ENCODE measurements at regions not wholly inside any gene's neighbourhood (a gene's known extent, or its start where the extent isn't known, plus 50 kb on each side); places are given as distances from the start of the nearest gene placed in this dataset.

DNA sequence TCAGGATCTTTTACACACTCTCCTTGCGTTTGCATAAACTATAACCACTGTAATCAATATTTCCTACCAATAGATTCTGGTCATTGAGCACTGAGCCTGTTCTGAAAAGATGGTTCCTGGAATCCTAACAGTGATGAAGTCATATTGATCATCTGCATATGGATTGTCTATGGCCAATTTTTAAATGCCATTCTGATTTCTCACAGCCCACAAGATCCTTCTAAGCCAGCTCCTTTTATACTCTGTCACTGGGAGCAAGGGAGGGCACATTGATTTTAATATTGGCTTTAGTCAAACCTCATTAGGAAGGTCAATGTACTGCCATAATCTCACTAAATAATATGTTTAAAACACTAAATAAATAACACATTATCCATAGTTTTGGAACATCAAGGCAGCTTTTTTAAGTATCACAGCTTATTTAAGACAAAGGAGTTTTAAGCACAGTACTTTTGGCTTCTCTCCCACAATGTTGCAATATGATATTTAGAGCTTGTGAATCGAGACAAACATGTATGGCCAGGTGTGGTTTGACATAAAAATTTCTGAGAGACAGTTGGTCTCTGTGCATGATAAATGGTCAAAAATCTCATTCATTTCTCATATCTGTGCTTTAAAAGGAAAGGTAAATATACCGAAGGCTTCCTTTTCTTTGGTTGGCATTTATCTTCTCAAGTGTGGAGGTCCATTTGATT, 267.3 kb downstream of the MTX2 start:
- TF ChIP-seq, protein P1, sequence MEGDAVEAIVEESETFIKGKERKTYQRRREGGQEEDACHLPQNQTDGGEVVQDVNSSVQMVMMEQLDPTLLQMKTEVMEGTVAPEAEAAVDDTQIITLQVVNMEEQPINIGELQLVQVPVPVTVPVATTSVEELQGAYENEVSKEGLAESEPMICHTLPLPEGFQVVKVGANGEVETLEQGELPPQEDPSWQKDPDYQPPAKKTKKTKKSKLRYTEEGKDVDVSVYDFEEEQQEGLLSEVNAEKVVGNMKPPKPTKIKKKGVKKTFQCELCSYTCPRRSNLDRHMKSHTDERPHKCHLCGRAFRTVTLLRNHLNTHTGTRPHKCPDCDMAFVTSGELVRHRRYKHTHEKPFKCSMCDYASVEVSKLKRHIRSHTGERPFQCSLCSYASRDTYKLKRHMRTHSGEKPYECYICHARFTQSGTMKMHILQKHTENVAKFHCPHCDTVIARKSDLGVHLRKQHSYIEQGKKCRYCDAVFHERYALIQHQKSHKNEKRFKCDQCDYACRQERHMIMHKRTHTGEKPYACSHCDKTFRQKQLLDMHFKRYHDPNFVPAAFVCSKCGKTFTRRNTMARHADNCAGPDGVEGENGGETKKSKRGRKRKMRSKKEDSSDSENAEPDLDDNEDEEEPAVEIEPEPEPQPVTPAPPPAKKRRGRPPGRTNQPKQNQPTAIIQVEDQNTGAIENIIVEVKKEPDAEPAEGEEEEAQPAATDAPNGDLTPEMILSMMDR (conservative IDR thresholded peaks at IDR 0.05 in 1 of 2, IDR thresholded peaks at IDR 0.05 in 1 of 2; ENCODE audit: extremely low read depth in 1 of 2, insufficient read depth in 1 of 2, low read depth in 1 of 2, low read length in 2 of 2) = no peak
- TF ChIP-seq EZH2 (IDR thresholded peaks at IDR 0.05; ENCODE audit: borderline replicate concordance, low read length) = no peak
